GM23338 (cell line): ENCODE measurements at regions not wholly inside any gene's neighbourhood (a gene's known extent, or its start where the extent isn't known, plus 50 kb on each side); places are given as distances from the start of the nearest gene placed in this dataset.

Experiments
- ATAC-seq: fragments of 200-7000 bp; cut with Tn5 transposase; 3 replicates; pipeline ENCODE4 v1.9.1; 2020
- DNase-seq: peaks from one replicate; pipeline ENCODE4 v3.0.0-alpha.2; 2015; ENCODE audit warnings: low spot score
- H2AFZ ChIP-seq: fragments of 200-600 bp; sonication (generic); 2 replicates; pipeline ENCODE4 v1.8.0; 2016; ENCODE audit warnings: antibody characterized with exemption, mild to moderate bottlenecking, moderate library complexity
- H3F3A ChIP-seq: fragments of 200-600 bp; sonication (generic); replicated peaks from 2 replicates; pipeline ENCODE4 v1.8.0; 2017; ENCODE audit warnings: antibody characterized with exemption, mixed run types, low read depth
- H3K27ac ChIP-seq: fragments of 200-600 bp; sonication (generic); 2 replicates; pipeline ENCODE4 v1.6.1; 2016; ENCODE audit warnings: low read depth
- H3K27me3 ChIP-seq: fragments of 200-600 bp; sonication (generic); 2 replicates; pipeline ENCODE4 v1.8.0; 2016; ENCODE audit warnings: mild to moderate bottlenecking, mixed run types, moderate library complexity; ENCODE audit not compliant: insufficient read depth
- H3K36me3 ChIP-seq: fragments of 200-600 bp; sonication (generic); 2 replicates; pipeline ENCODE4 v1.8.0; 2016; ENCODE audit warnings: mild to moderate bottlenecking; ENCODE audit not compliant: insufficient read depth
- H3K4me1 ChIP-seq: fragments of 200-600 bp; sonication (generic); 2 replicates; pipeline ENCODE4 v1.8.0; 2016; ENCODE audit warnings: mild to moderate bottlenecking, moderate library complexity; ENCODE audit not compliant: insufficient read depth
- H3K4me2 ChIP-seq: fragments of 200-600 bp; sonication (generic); 2 replicates; pipeline ENCODE4 v1.7.1; 2017; ENCODE audit warnings: mixed run types
- H3K4me3 ChIP-seq: fragments of 200-600 bp; sonication (generic); 2 replicates; pipeline ENCODE4 v1.6.1; 2016; ENCODE audit warnings: mixed run types
- H3K79me2 ChIP-seq: fragments of 200-600 bp; sonication (generic); replicated peaks from 2 replicates; pipeline ENCODE4 v1.8.0; 2017; ENCODE audit warnings: mild to moderate bottlenecking; ENCODE audit not compliant: insufficient read depth
- H3K9me2 ChIP-seq: fragments of 200-600 bp; sonication (generic); 2 replicates; pipeline ENCODE4 v1.8.0; 2017; ENCODE audit not compliant: insufficient read depth
- H4K20me1 ChIP-seq: fragments of 200-600 bp; sonication (generic); replicated peaks from 2 replicates; pipeline ENCODE4 v1.8.0; 2017; ENCODE audit warnings: mild to moderate bottlenecking; ENCODE audit not compliant: insufficient read depth
- H3K27ac Mint-ChIP-seq: 2 replicates; pipeline ENCODE4 v1.8.0; 2020; ENCODE audit warnings: inconsistent platforms, mild to moderate bottlenecking, moderate library complexity, mixed read lengths
- H3K27me3 Mint-ChIP-seq: 3 replicates; pipeline ENCODE4 v1.8.0; 2022; ENCODE audit warnings: low read depth, mild to moderate bottlenecking, moderate library complexity, mixed read lengths, inconsistent platforms; ENCODE audit not compliant: insufficient read depth, poor library complexity
- H3K36me3 Mint-ChIP-seq: 3 replicates; pipeline ENCODE4 v1.8.0; 2021; ENCODE audit warnings: low read depth, mild to moderate bottlenecking, inconsistent platforms, moderate library complexity, mixed read lengths
- H3K4me1 Mint-ChIP-seq: 3 replicates; pipeline ENCODE4 v1.8.0; 2020; ENCODE audit warnings: mild to moderate bottlenecking, inconsistent platforms, mixed read lengths
- H3K4me3 Mint-ChIP-seq: 3 replicates; pipeline ENCODE4 v1.8.0; 2021; ENCODE audit warnings: moderate library complexity, mild to moderate bottlenecking, inconsistent platforms, mixed read lengths
- H3K9me3 Mint-ChIP-seq: 3 replicates; pipeline ENCODE4 v1.8.0; 2020; ENCODE audit warnings: moderate library complexity, mild to moderate bottlenecking, inconsistent platforms, mixed read lengths
- CREB1 ChIP-seq: fragments of 250-450 bp; sonication (Bioruptor Pico); IDR thresholded peaks from 2 replicates; pipeline ENCODE4 v1.5.0; 2020; ENCODE audit warnings: low read depth, mild to moderate bottlenecking, moderate library complexity
- CTCF ChIP-seq, 2 experiments: fragments of 200-600 bp in 1 of 2; sonication (generic) in 1 of 2; conservative IDR thresholded peaks; 2 replicates each; pipeline versions ENCODE4 v1.5.1 to v1.6.1; 2016 to 2017; ENCODE audit warnings: antibody characterized with exemption in 2 of 2, low read depth in 2 of 2, mild to moderate bottlenecking in 2 of 2, moderate library complexity in 1 of 2
- ETS1 ChIP-seq: IDR thresholded peaks from 2 replicates; pipeline ENCODE4 v1.6.1; 2016; ENCODE audit warnings: antibody characterized with exemption
- EZH2 ChIP-seq: fragments of 200-600 bp; sonication (generic); IDR thresholded peaks from one replicate; pipeline ENCODE4 v1.8.0; 2017; ENCODE audit warnings: antibody characterized with exemption, mild to moderate bottlenecking, low read depth; ENCODE audit not compliant: unreplicated experiment
- EZH2phosphoT487 ChIP-seq: fragments of 200-600 bp; sonication (generic); IDR thresholded peaks from one replicate; pipeline ENCODE4 v1.8.1; 2018; ENCODE audit warnings: antibody characterized with exemption; ENCODE audit not compliant: unreplicated experiment
- JUNB ChIP-seq: IDR thresholded peaks from one replicate; pipeline ENCODE4 v1.6.1; 2016; ENCODE audit warnings: antibody characterized with exemption; ENCODE audit not compliant: unreplicated experiment
- NANOG ChIP-seq: IDR thresholded peaks from 2 replicates; pipeline ENCODE4 v1.6.1; 2016; ENCODE audit warnings: antibody characterized with exemption, borderline replicate concordance
- POLR2AphosphoS5 ChIP-seq: IDR thresholded peaks from 2 replicates; pipeline ENCODE4 v1.6.1; 2016; ENCODE audit warnings: antibody characterized with exemption, low read depth
- REST ChIP-seq: IDR thresholded peaks from one replicate; pipeline ENCODE4 v1.6.1; 2018; ENCODE audit warnings: antibody characterized with exemption; ENCODE audit not compliant: unreplicated experiment
- STAT1 ChIP-seq: IDR thresholded peaks from one replicate; pipeline ENCODE4 v1.6.1; 2016; ENCODE audit warnings: antibody characterized with exemption; ENCODE audit not compliant: unreplicated experiment
- ZNF114 ChIP-seq: fragments of 250-450 bp; sonication (Bioruptor Pico); IDR thresholded peaks from 2 replicates; pipeline ENCODE4 v1.5.0; 2020; ENCODE audit warnings: mild to moderate bottlenecking, moderate library complexity
- ZNF331 ChIP-seq: fragments of 250-450 bp; sonication (Bioruptor Pico); IDR thresholded peaks from 2 replicates; pipeline ENCODE4 v1.5.0; 2020; ENCODE audit warnings: low read depth, mild to moderate bottlenecking, moderate library complexity
- ZNF462 ChIP-seq: fragments of 250-450 bp; sonication (Bioruptor Pico); IDR thresholded peaks from 2 replicates; pipeline ENCODE4 v1.5.0; 2020; ENCODE audit warnings: mild to moderate bottlenecking, moderate library complexity

- Histone ChIP-seq H3K4me3 (no peak overlapping the region), H3K27ac (no peak overlapping the region), H3K4me1 (no peaks in the 10 kb centered on the region), H4K20me1 (no peaks in the 10 kb centered on the region), H3K4me2 (no peak overlapping the region), H3F3A (no peaks in the 10 kb centered on the region), H3K27me3 (no peaks in the 10 kb centered on the region), H2AFZ (no peak overlapping the region), H3K79me2 (no peaks in the 10 kb centered on the region), H3K9me2 (no peaks in the 10 kb centered on the region), H3K36me3 (no peaks in the 10 kb centered on the region)
- TF ChIP-seq JUNB (no peak), ZNF114 (CRISPR knock-in tag) (no peak), REST (no peak), STAT1 (no peak), EZH2 (no peak), NANOG (no peak), CREB1 (CRISPR knock-in tag) (no peak), CTCF (conservative IDR thresholded peaks at IDR 0.05; ENCODE audit: low read depth in 2 of 2) (no peak), EZH2phosphoT487 (no peak), ZNF462 (CRISPR knock-in tag) (no peak), POLR2AphosphoS5 (no peak), ZNF331 (CRISPR knock-in tag) (no peak), ETS1 (no peak)
- Mint-ChIP-seq H3K36me3 (no peaks in the 10 kb centered on the region), H3K27me3 (no peaks in the 10 kb centered on the region), H3K4me3 (no peak overlapping the region), H3K27ac (no peak overlapping the region), H3K4me1 (no peaks in the 10 kb centered on the region), H3K9me3 (no peaks in the 10 kb centered on the region)
- ATAC-seq, result no peak
- no peak for DNase-seq
Observed at GRCh38 chr3:102374863-102375634, 59.8 kb upstream of the ZPLD1 start.
